B cell (primary cell): ENCODE measurements at regions not wholly inside any gene's neighbourhood (a gene's known extent, or its start where the extent isn't known, plus 50 kb on each side); places are given as distances from the start of the nearest gene placed in this dataset.

Experiments used
- ATAC-seq: fragments of 200-7000 bp; cut with Tn5 transposase; one replicate; pipeline ENCODE4 v1.10.0; 2021; ENCODE audit warnings: low read depth, mild to moderate bottlenecking, moderate number of reproducible peaks, moderate library complexity
- CTCF ChIA-PET: fragments of 350-600 bp; sonication (Branson Sonifier 250); formaldehyde crosslinking; loops from one replicate; lab custom pipeline; 2021; ENCODE audit warnings: antibody characterized with exemption, inconsistent platforms; lab: Charles Lee
- POLR2A ChIA-PET: fragments of 350-600 bp; sonication (Branson Sonifier 250); formaldehyde crosslinking; loops from one replicate; lab custom pipeline; 2021; ENCODE audit warnings: antibody characterized with exemption; lab: Charles Lee
- DNase-seq: peaks from one replicate; pipeline ENCODE4 v3.0.0; 2013
- H2AFZ ChIP-seq: 2 replicates; pipeline ENCODE4 v1.6.1; 2012; ENCODE audit warnings: mild to moderate bottlenecking, low read depth, low read length; ENCODE audit not compliant: insufficient read depth, poor library complexity, severe bottlenecking
- H3K27ac ChIP-seq, 2 donors: 1 replicate in 1 of 2; 2 replicates in 1 of 2; pipeline ENCODE4 v1.5.1; 2012 to 2013; ENCODE audit warnings: low read length in 2 of 2, mild to moderate bottlenecking in 2 of 2, moderate library complexity in 1 of 2
- H3K27me3 ChIP-seq, 4 experiments: fragments of 200-600 bp in 1 of 4; sonication (generic) in 1 of 4; replicated peaks in 1 of 4; 1 replicate in 2 of 4; 2 replicates in 2 of 4; pipeline versions ENCODE4 v1.6.1 to v1.7.0; 2013 to 2016; ENCODE audit warnings: low read length in 3 of 4, mild to moderate bottlenecking in 2 of 4, mixed read lengths in 1 of 4, moderate library complexity in 1 of 4; ENCODE audit not compliant: insufficient read depth in 4 of 4, control insufficient read depth in 3 of 4; ENCODE audit errors: control extremely low read depth in 1 of 4
- H3K36me3 ChIP-seq, 2 experiments: replicated peaks in 1 of 2; 1 replicate in 1 of 2; 2 replicates in 1 of 2; pipeline versions ENCODE4 v1.6.1 to v1.7.1; 2013; ENCODE audit warnings: low read length in 1 of 2; ENCODE audit not compliant: insufficient read depth in 2 of 2, control insufficient read depth in 1 of 2; ENCODE audit errors: control extremely low read depth in 1 of 2, extremely low read depth in 1 of 2
- H3K4me1 ChIP-seq, 2 donors: fragments of 200-600 bp in 1 of 2; sonication (generic) in 1 of 2; 1 replicate in 1 of 2; 2 replicates in 1 of 2; pipeline versions ENCODE4 v1.5.1 to v1.6.1; 2013 to 2017; ENCODE audit warnings: low read length in 2 of 2; ENCODE audit not compliant: control insufficient read depth in 2 of 2, insufficient read depth in 2 of 2
- H3K4me2 ChIP-seq: replicated peaks from 2 replicates; pipeline ENCODE3; 2012; ENCODE audit warnings: mild to moderate bottlenecking, low read depth, low read length; ENCODE audit not compliant: poor library complexity, severe bottlenecking
- H3K4me3 ChIP-seq, 5 experiments: fragments of 200-600 bp in 1 of 5; sonication (generic) in 1 of 5; 1 replicate in 3 of 5; 2 replicates in 2 of 5; pipeline versions ENCODE4 v1.5.1 to v1.7.0; 2011 to 2016; ENCODE audit warnings: low read length in 4 of 5, mild to moderate bottlenecking in 4 of 5, low read depth in 2 of 5, control low read depth in 1 of 5, moderate library complexity in 1 of 5; ENCODE audit not compliant: insufficient read depth in 1 of 5; ENCODE audit errors: control extremely low read depth in 1 of 5, extremely low read depth in 1 of 5
- H3K79me2 ChIP-seq: fragments of 200-600 bp; sonication (generic); one replicate; pipeline ENCODE4 v1.6.0; 2016; ENCODE audit warnings: low read length; ENCODE audit not compliant: control insufficient read depth, insufficient read depth
- H3K9ac ChIP-seq: fragments of 200-600 bp; sonication (generic); 2 replicates; pipeline ENCODE4 v1.6.1; 2017; ENCODE audit warnings: mild to moderate bottlenecking, low read length, moderate library complexity
- H3K9me3 ChIP-seq, 3 donors: one replicate each; pipeline versions ENCODE4 v1.6.1 to v1.7.1; 2013; ENCODE audit warnings: low read length in 2 of 3; ENCODE audit not compliant: control insufficient read depth in 2 of 3, insufficient read depth in 1 of 3; ENCODE audit errors: control extremely low read depth in 1 of 3
- H4K20me1 ChIP-seq: 2 replicates; pipeline ENCODE4 v1.6.0; 2012; ENCODE audit warnings: mild to moderate bottlenecking, low read length; ENCODE audit not compliant: insufficient read depth, control insufficient read depth, poor library complexity, severe bottlenecking
- H3K27ac Mint-ChIP-seq: one replicate; pipeline ENCODE4 v1.8.0; 2021; ENCODE audit warnings: mixed read lengths
- H3K27me3 Mint-ChIP-seq: one replicate; pipeline ENCODE4 v1.8.0; 2021; ENCODE audit warnings: mixed read lengths
- H3K4me1 Mint-ChIP-seq: one replicate; pipeline ENCODE4 v1.8.0; 2021; ENCODE audit warnings: mixed read lengths
- H3K4me3 Mint-ChIP-seq: one replicate; pipeline ENCODE4 v1.8.0; 2021; ENCODE audit warnings: mixed read lengths
- H3K9me3 Mint-ChIP-seq: one replicate; pipeline ENCODE4 v1.8.0; 2022; ENCODE audit warnings: mixed read lengths; ENCODE audit not compliant: insufficient read depth
- CTCF ChIP-seq: fragments of 200-600 bp; IDR thresholded peaks from one replicate; pipeline ENCODE4 v1.8.0; 2022; ENCODE audit warnings: antibody characterized with exemption, mild to moderate bottlenecking
- EZH2 ChIP-seq: IDR thresholded peaks from 2 replicates; pipeline ENCODE4 v1.6.1; 2012; ENCODE audit warnings: borderline replicate concordance, low read depth, mild to moderate bottlenecking, moderate library complexity, low read length; ENCODE audit not compliant: insufficient read depth, poor library complexity, severe bottlenecking
- WGBS: methylation state at CpG from one replicate; pipeline ENCODE4 v1.1.5; 2013; ENCODE audit warnings: missing lambda C conversion rate; ENCODE audit not compliant: insufficient coverage; 5-methylcytosine and 5-hydroxymethylcytosine counted together
- intact Hi-C: fragments of 100-400 bp; cut with micrococcal nuclease; formaldehyde crosslinking; loops from one replicate; pipeline ENCODE4 v1.10.0; 2022

- no peak overlapping the region for H2AFZ ChIP-seq
- H3K9ac ChIP-seq, result no peak overlapping the region
- H3K4me3 ChIP-seq, result no peak overlapping the region
- H4K20me1 ChIP-seq, result no peaks in the 10 kb centered on the region
- no peaks in the 10 kb centered on the region for H3K9me3 Mint-ChIP-seq
- H3K27me3 ChIP-seq, result peaks cover 0 to 14% (median 2%) of the 10 kb centered on the region in 4 experiments
- H3K36me3 ChIP-seq, result no peaks in the 10 kb centered on the region
- H3K4me1 Mint-ChIP-seq, result no peaks in the 10 kb centered on the region
- no peaks in the 10 kb centered on the region for H3K79me2 ChIP-seq
- no peak overlapping the region for H3K4me2 ChIP-seq
- ATAC-seq, result no peak
- H3K27me3 Mint-ChIP-seq, result peaks cover 25% of the 10 kb centered on the region
- intact Hi-C loops, result no loop called here
- 61% methylated on average over 12 of the region's 18 CpGs for WGBS
- peaks cover 0 to 15% (median 0%) of the 10 kb centered on the region in 3 donors for H3K9me3 ChIP-seq
- DNase-seq, result no peak
- H3K27ac ChIP-seq, result no peak overlapping the region
- no peak overlapping the region for H3K4me3 Mint-ChIP-seq
- H3K27ac Mint-ChIP-seq, result no peak overlapping the region
- H3K4me1 ChIP-seq, result no peaks in the 10 kb centered on the region
- TF ChIP-seq CTCF (no peak), EZH2 (no peak)
- CTCF ChIA-PET, result no interaction called here
- POLR2A ChIA-PET, result no interaction called here
These were observed 76.1 kb upstream of the IRX3 start for GRCh38 chr16:54362591-54363206.

GRCh38 chr16:54361246-54361645, 74.7 kb upstream of the IRX3 start:
- WGBS, result 0% methylated on average over 1 of the region's 1 CpG
- Histone ChIP-seq H3K36me3 (no peaks in the 10 kb centered on the region), H2AFZ (no peak overlapping the region), H3K79me2 (no peaks in the 10 kb centered on the region), H3K4me3 (no peak overlapping the region), H4K20me1 (no peaks in the 10 kb centered on the region), H3K4me2 (no peak overlapping the region), H3K9ac (no peak overlapping the region), H3K9me3 (peaks cover 0 to 20% (median 0%) of the 10 kb centered on the region in 3 donors), H3K27ac (no peak overlapping the region), H3K27me3 (peaks cover 0 to 14% (median 2%) of the 10 kb centered on the region in 4 experiments), H3K4me1 (no peaks in the 10 kb centered on the region)
- Mint-ChIP-seq H3K4me1 (no peaks in the 10 kb centered on the region), H3K27me3 (peaks cover 29% of the 10 kb centered on the region), H3K9me3 (no peaks in the 10 kb centered on the region), H3K4me3 (no peak overlapping the region), H3K27ac (no peak overlapping the region)
- TF ChIP-seq EZH2 (no peak), CTCF (no peak)
- CTCF ChIA-PET, result no interaction called here
- POLR2A ChIA-PET, result no interaction called here
- DNase-seq, result no peak
- intact Hi-C loops, result no loop called here
- no peak for ATAC-seq
